Psoas muscle (tissue), 7 donors: ENCODE measurements at regions not wholly inside any gene's neighbourhood (a gene's known extent, or its start where the extent isn't known, plus 50 kb on each side); places are given as distances from the start of the nearest gene placed in this dataset.

Source experiments
- ATAC-seq, 4 donors: fragments of 200-7000 bp; cut with Tn5 transposase; one replicate each; pipeline ENCODE4 v1.9.1; 2020; ENCODE audit warnings: moderate library complexity in 3 of 4, mild to moderate bottlenecking in 2 of 4
- DNase-seq, 2 donors: peaks; one replicate each; pipeline ENCODE4 v3.0.0-alpha.2; 2020
- H3K27ac ChIP-seq: fragments of 200-600 bp; one replicate; pipeline ENCODE4 v1.8.0; 2022
- H3K27me3 ChIP-seq, 3 donors: fragments of 200-600 bp in 1 of 3; one replicate each; pipeline versions ENCODE4 v1.6.1 to v1.8.0; 2013 to 2022; ENCODE audit warnings: low read length in 2 of 3, mild to moderate bottlenecking in 2 of 3, moderate library complexity in 1 of 3; ENCODE audit not compliant: insufficient read depth in 3 of 3
- H3K36me3 ChIP-seq, 2 donors: fragments of 200-600 bp in 1 of 2; one replicate each; pipeline versions ENCODE4 v1.6.1 to v1.8.0; 2013 to 2022; ENCODE audit warnings: low read depth in 1 of 2, mild to moderate bottlenecking in 1 of 2, moderate library complexity in 1 of 2; ENCODE audit not compliant: insufficient read depth in 1 of 2
- H3K4me1 ChIP-seq: fragments of 200-600 bp; one replicate; pipeline ENCODE4 v1.8.0; 2022
- H3K4me3 ChIP-seq: fragments of 200-600 bp; one replicate; pipeline ENCODE4 v1.8.0; 2022; ENCODE audit warnings: mild to moderate bottlenecking
- H3K9me3 ChIP-seq: fragments of 200-600 bp; one replicate; pipeline ENCODE4 v1.8.0; 2022
- CTCF ChIP-seq: fragments of 200-600 bp; IDR thresholded peaks from one replicate; pipeline ENCODE4 v1.8.0; 2022; ENCODE audit warnings: antibody characterized with exemption
- WGBS, 3 donors: extraction: QIAGEN DNeasy Blood & Tissue Kit; methylation state at CpG; one replicate each; pipeline versions ENCODE4 v1.1.6 to v1.1.7; 2013; 5-methylcytosine and 5-hydroxymethylcytosine counted together
- intact Hi-C, 2 donors: fragments of 100-400 bp; cut with DNase I; formaldehyde crosslinking; loops; one replicate each; pipeline versions ENCODE4 v1.11.0 to v1.14.2; 2022
- donor health status: healthy with polysubstance abuse.
- donor health status: DM: no; HTN: no; CAD: no; lungs with moderate emphysema.
- donor health status: Bipolar disorder and iron deficiency.
- donor health status: healthy.
- donor health status: DM: yes; HTN: yes; CAD: no.
- donor health status: DM: no; HTN: no; CAD: no.
- donor health status: DM: yes; HTN: yes; CAD: no.

GRCh38 chr11:10916665-10917064, 58.8 kb upstream of the ZBED5 start:
- DNase-seq, result no peak
- Histone ChIP-seq H3K4me3 (no peak overlapping the region), H3K27me3 (no peaks in the 10 kb centered on the region), H3K9me3 (no peaks in the 10 kb centered on the region), H3K36me3 (no peaks in the 10 kb centered on the region), H3K27ac (no peak overlapping the region), H3K4me1 (peaks cover 3% of the 10 kb centered on the region)
- 0% methylated on average over 1 of the region's 1 CpG for WGBS, 3 donors
- intact Hi-C loops, result no loop called here
- no peak for TF ChIP-seq CTCF
- peak in 2 of 4 donors; percentile 50 to 59 for ATAC-seq

- WGBS, 3 donors, result 90 to 95% (median 90%) methylated on average over 2 of the region's 2 CpGs
- DNase-seq (no peak), ATAC-seq (no peak)
- Histone ChIP-seq H3K9me3 (no peaks in the 10 kb centered on the region), H3K27me3 (no peaks in the 10 kb centered on the region), H3K36me3 (no peaks in the 10 kb centered on the region), H3K27ac (no peak overlapping the region), H3K4me3 (no peak overlapping the region), H3K4me1 (no peaks in the 10 kb centered on the region)
- intact Hi-C loops, result no loop called here
- TF ChIP-seq CTCF, result no peak
Measured at GRCh38 chr11:10914050-10914449, 56.2 kb upstream of the ZBED5 start.

GRCh38 chr11:10913075-10913474, 55.2 kb upstream of the ZBED5 start:
- intact Hi-C loops, result no loop called here
- ATAC-seq (no peak), DNase-seq (no peak)
- Histone ChIP-seq H3K4me1 (no peaks in the 10 kb centered on the region), H3K27me3 (no peaks in the 10 kb centered on the region), H3K27ac (no peak overlapping the region), H3K36me3 (no peaks in the 10 kb centered on the region), H3K4me3 (no peak overlapping the region), H3K9me3 (no peaks in the 10 kb centered on the region)
- 24 to 56% (median 50%) methylated on average over 1 of the region's 1 CpG for WGBS, 3 donors
- TF ChIP-seq CTCF, result no peak

GRCh38 chr11:10911907-10912306, 54.1 kb upstream of the ZBED5 start:
- Histone ChIP-seq H3K4me3 (no peak overlapping the region), H3K27me3 (no peaks in the 10 kb centered on the region), H3K36me3 (no peaks in the 10 kb centered on the region), H3K4me1 (no peaks in the 10 kb centered on the region), H3K9me3 (no peaks in the 10 kb centered on the region), H3K27ac (peak overlapping the region; percentile 16)
- no peak for TF ChIP-seq CTCF
- no peak for ATAC-seq
- intact Hi-C loops, result no loop called here
- DNase-seq, result no peak
- WGBS, 3 donors, result 64 to 80% (median 78%) methylated on average over 7 of the region's 7 CpGs

- ATAC-seq, result peak in 2 of 4 donors; percentile 32 to 34
- DNase-seq, result no peak
- Histone ChIP-seq H3K27ac (no peak overlapping the region), H3K4me3 (no peak overlapping the region), H3K27me3 (no peaks in the 10 kb centered on the region), H3K4me1 (peaks cover 5% of the 10 kb centered on the region), H3K9me3 (no peaks in the 10 kb centered on the region), H3K36me3 (no peaks in the 10 kb centered on the region)
- intact Hi-C loops, result loop anchor here (5.0 kb wide), 1 partner anchor 117 kb away; no protein-coding TSS in a partner anchor
- TF ChIP-seq CTCF, result no peak
- 74 to 92% (median 75%) methylated on average over 8 of the region's 8 CpGs for WGBS, 3 donors
Measured at GRCh38 chr11:10909141-10909883, 51.5 kb upstream of the ZBED5 start.
